GM20000 (cell line): ENCODE measurements at regions not wholly inside any gene's neighbourhood (a gene's known extent, or its start where the extent isn't known, plus 50 kb on each side); places are given as distances from the start of the nearest gene placed in this dataset.

ENCODE experiments used
- DNase-seq: peaks from one replicate; pipeline ENCODE4 v3.0.0; 2012; ENCODE audit warnings: low spot score
- TF ChIP-seq, protein P1 (sequence below): IDR thresholded peaks from 2 replicates; pipeline ENCODE4 v1.5.1; 2012; ENCODE audit warnings: mild to moderate bottlenecking, control low read depth; ENCODE audit errors: extremely low read depth, missing control alignments

DNA sequence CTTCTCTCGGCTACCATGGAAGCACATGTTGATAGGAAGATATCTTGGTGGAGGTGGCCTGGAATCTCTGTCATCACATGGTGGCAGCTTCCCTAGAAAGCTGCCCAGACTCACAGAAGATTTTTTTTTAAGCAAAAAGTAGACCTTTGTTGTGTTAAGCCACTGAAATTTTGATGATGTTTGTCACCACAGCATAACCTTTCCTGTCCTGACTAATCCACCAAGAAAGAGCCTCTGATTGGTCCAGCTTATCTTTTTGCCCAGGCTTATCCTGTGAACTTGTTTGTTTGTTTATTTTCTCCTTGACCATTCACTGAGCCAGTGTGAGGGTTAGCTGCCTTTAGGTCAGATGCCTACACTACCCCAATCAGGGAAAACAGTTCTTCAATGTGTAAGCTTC, 96.5 kb upstream of the LHX1 start:
- TF ChIP-seq, protein P1, sequence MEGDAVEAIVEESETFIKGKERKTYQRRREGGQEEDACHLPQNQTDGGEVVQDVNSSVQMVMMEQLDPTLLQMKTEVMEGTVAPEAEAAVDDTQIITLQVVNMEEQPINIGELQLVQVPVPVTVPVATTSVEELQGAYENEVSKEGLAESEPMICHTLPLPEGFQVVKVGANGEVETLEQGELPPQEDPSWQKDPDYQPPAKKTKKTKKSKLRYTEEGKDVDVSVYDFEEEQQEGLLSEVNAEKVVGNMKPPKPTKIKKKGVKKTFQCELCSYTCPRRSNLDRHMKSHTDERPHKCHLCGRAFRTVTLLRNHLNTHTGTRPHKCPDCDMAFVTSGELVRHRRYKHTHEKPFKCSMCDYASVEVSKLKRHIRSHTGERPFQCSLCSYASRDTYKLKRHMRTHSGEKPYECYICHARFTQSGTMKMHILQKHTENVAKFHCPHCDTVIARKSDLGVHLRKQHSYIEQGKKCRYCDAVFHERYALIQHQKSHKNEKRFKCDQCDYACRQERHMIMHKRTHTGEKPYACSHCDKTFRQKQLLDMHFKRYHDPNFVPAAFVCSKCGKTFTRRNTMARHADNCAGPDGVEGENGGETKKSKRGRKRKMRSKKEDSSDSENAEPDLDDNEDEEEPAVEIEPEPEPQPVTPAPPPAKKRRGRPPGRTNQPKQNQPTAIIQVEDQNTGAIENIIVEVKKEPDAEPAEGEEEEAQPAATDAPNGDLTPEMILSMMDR, result no peak
- no peak for DNase-seq

DNA sequence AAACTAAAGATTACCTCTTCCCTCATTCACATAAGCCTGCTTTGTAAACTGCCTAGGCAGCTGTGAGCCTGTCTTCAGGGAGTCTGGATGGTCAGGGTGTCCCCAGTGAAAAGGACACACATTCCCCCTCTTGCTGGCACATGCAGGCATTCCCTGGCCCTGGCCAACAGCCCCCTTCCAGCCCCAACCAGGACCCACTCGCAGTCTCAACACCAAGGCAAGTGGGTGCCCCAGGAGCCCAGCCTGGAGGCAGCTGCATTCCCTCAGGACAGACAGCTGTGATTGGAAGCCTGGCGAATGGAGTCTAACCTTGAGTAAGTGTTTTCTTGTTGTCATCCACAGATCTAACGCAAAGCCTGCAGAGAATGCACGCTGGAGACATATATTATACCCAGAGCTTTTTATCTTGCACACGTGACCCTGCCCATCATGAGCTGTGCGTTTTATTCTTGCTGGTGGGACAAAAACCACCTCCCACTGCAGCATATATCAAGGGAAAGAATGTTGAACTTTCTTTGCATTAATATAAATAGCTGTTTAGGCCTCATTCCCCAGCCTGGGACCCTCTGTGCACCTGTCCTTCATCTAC, 95.0 kb upstream of the LHX1 start:
- TF ChIP-seq, protein P1, result no peak

DNA sequence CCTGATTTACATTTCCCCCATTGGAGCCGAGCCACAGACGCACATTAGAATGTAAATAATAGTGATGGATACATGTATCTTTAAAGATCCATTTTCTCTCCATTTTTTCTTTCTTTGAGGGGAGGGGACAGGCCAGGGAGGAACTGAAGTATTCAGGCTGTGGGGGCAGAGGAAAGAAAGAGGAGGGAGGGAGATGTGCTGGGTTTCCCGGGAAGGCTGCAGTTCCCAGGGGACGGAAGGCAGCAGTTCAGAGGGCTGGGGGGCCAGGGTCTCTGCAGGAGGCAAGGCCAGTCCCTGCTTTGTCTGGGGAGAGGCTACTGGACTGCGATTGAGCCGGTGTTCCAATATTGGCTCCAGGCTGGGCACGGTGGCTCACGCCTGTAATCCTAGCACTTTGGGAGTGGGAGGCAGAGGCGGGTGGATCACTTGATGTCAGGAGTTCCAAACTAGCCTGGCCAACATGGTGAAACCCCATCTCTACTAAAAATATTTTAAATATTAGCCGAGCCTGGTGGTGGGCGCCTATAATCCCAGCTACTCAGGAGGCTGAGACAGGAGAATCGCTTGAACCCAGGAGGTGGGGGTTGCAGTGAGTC, 94.2 kb upstream of the LHX1 start:
- TF ChIP-seq, protein P1, result no peak
- no peak for DNase-seq

More for the DNA sequence above, 95.0 kb upstream of the LHX1 start:
- no peak for DNase-seq

DNA sequence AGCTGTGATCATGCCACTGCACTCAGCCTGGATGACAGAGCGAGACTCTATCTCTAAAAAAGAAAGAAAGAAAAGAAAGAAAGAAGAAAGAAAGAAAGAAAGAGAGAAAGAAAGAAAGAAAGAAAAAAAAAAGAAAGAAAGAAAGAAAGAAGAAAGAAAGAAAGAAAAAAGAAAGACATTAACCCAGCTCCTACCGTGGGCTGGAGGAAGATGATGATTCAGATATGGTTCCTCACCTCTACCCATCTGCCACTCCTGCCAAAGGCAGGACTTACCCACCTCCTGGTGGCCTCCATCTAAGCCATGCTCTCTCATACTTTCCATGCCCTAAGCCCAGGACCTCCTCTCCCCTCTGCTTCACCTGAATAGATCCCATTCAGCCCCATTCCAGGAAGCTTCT, 93.3 kb upstream of the LHX1 start:
- TF ChIP-seq, protein P1, result no peak
- DNase-seq, result no peak

DNA sequence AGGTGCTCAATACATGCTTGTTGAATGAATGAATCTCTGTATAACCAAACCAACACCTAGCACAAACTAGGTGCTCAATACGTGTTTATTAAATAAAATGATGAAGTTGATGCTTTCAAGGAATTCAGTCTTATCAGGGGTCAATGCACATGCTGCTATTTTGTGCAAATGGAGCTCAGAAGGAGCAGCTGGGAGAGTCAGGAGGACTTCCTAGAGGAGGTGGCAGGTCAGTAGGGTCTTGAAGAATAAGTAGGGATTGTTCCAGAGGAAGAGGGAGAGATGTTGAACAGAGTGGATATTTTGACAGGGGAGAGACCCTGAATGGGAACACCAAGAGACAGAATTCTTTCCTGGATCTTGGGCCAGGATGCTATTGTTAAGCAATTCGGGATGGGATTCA, 92.7 kb upstream of the LHX1 start:
- no peak for DNase-seq
- TF ChIP-seq, protein P1, result no peak

DNA sequence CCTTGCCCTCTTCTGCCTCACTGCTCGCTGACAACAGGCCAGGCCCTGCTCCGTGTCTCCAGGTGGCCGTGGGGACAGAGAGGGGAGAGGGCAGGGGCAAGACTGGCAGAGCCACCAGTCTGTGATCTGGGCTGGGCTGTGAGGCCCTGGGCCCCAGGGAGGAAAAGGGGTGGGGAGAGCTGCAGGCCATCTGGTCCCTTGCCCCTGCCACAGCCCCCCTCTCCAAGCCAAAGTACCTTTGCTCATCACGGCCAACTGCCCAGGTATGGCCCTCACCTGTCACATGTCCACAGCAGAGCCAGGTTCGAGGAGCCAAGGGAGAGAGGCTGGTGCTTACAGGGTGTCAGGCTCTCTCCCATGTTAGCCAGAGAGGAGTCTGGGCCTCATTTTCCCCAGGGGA, 91.4 kb upstream of the LHX1 start:
- no peak for DNase-seq
- TF ChIP-seq, protein P1, result no peak

DNA sequence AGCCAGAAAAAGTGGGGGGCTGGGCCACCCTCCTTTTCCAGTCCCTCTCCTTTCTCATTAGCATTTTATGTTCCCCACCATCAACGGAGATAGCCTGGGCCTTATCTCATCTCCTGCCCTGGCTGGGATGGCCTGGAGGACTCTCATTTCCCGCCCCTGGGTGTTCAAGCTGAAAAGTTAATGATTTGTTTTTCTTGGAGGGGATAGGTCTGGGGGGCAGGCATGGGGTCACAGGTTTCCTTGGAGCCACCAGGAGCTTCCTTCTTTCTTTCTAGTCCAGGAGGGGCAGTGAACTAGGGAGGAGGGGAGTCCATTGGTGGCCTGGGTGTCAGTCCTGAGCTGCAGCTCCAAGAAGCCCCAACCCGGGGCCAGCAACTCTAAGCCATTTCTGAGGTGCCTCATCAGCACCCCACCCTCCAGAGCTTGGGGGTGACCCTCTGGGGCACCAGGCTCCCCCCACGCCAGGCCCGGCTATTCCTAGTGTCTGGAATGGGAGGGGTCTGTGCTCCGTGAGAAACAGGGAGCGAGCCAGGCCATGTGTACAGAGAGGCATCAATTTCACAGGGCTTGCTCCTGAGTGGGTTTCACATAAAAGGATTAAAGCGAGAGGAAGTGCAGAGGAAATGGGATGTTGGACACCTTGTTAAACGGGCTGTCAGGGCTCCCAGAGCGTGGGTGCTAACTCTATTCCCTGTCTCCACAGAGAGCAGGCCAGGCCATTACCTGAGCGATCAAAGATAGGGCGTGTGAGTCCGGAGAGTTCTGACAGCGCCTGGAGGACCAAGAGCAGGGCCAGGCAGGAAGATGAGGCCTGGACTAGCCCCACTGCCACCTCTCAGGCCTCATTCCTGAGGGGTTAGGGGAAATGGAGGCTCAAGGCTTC, 90.6 kb upstream of the LHX1 start:
- TF ChIP-seq, protein P1, result no peak
- DNase-seq, result no peak
